Putamen (tissue), 1 donor: ENCODE measurements at regions not wholly inside any gene's neighbourhood (a gene's known extent, or its start where the extent isn't known, plus 50 kb on each side); places are given as distances from the start of the nearest gene placed in this dataset.

Experiments
- DNase-seq: peaks from one replicate; pipeline ENCODE4 v3.0.0-alpha.2; 2016; ENCODE audit warnings: low spot score

GRCh38 chr1:221104596-221104995 lies 225.4 kb downstream of the HLX start:
- no peak for DNase-seq

- no peak for DNase-seq
Observed at GRCh38 chr1:221105578-221105977, 226.3 kb downstream of the HLX start.

GRCh38 chr1:221106616-221107015 lies 227.4 kb downstream of the HLX start:
- DNase-seq = no peak

GRCh38 chr1:221109930-221110329 lies 230.7 kb downstream of the HLX start:
- no peak for DNase-seq

- DNase-seq = no peak
Observed at GRCh38 chr1:221117133-221117532, 237.9 kb downstream of the HLX start.

GRCh38 chr1:221117548-221117951 lies 238.3 kb downstream of the HLX start:
- no peak for DNase-seq

- no peak for DNase-seq
Observed at GRCh38 chr1:221118176-221118937, 239.1 kb downstream of the HLX start.

GRCh38 chr1:221118938-221119320 lies 239.7 kb downstream of the HLX start:
- no peak for DNase-seq

- DNase-seq = no peak
Observed at GRCh38 chr1:221122501-221122900, 243.3 kb downstream of the HLX start.

- DNase-seq = no peak
Observed at GRCh38 chr1:221125976-221126375, 246.7 kb downstream of the HLX start.

GRCh38 chr1:221137666-221138065 lies 258.4 kb downstream of the HLX start:
- no peak for DNase-seq

GRCh38 chr1:221138516-221138915 lies 259.3 kb downstream of the HLX start:
- DNase-seq = no peak

GRCh38 chr1:221139991-221140390 lies 260.7 kb downstream of the HLX start:
- DNase-seq = no peak

GRCh38 chr1:221141096-221141495 lies 261.9 kb downstream of the HLX start:
- DNase-seq = no peak

- no peak for DNase-seq
Observed at GRCh38 chr1:221141606-221142285, 262.5 kb downstream of the HLX start.

- DNase-seq = no peak
Observed at GRCh38 chr1:221148660-221149059, 269.4 kb downstream of the HLX start.

GRCh38 chr1:221149111-221149510 lies 269.9 kb downstream of the HLX start:
- DNase-seq = no peak

GRCh38 chr1:221149555-221150075 lies 270.4 kb downstream of the HLX start:
- DNase-seq = no peak

- DNase-seq = no peak
Observed at GRCh38 chr1:221150996-221151395, 271.8 kb downstream of the HLX start.

GRCh38 chr1:221154932-221155331 lies 275.7 kb downstream of the HLX start:
- no peak for DNase-seq

- no peak for DNase-seq
Observed at GRCh38 chr1:221157026-221157761, 278.0 kb downstream of the HLX start.

GRCh38 chr1:221159608-221160007 lies 280.4 kb downstream of the HLX start:
- DNase-seq = no peak

- no peak for DNase-seq
Observed at GRCh38 chr1:221161571-221162041, 282.4 kb downstream of the HLX start.
